Suprapubic skin (tissue), 3 donors: ENCODE measurements at regions not wholly inside any gene's neighbourhood (a gene's known extent, or its start where the extent isn't known, plus 50 kb on each side); places are given as distances from the start of the nearest gene placed in this dataset.

Experiments
- CTCF ChIP-seq, 2 donors: fragments of 200-600 bp in 1 of 2; fragments of 450-650 bp in 1 of 2; sonication (generic) in 1 of 2; IDR thresholded peaks; one replicate each; pipeline ENCODE4 v1.5.1; 2016 to 2019; ENCODE audit warnings: antibody characterized with exemption in 2 of 2, mild to moderate bottlenecking in 1 of 2, moderate library complexity in 1 of 2
- EP300 ChIP-seq: sonication (generic); formaldehyde crosslinking; IDR thresholded peaks from one replicate; pipeline ENCODE4 v1.6.1; 2017; ENCODE audit warnings: antibody characterized with exemption
- POLR2A ChIP-seq, 2 donors: fragments of 450-650 bp; IDR thresholded peaks; one replicate each; pipeline ENCODE4 v1.6.1; 2017; ENCODE audit warnings: antibody characterized with exemption in 2 of 2, mild to moderate bottlenecking in 2 of 2, moderate library complexity in 2 of 2

- TF ChIP-seq CTCF (IDR thresholded peaks at IDR 0.05) (no peak), EP300 (no peak), POLR2A (IDR thresholded peaks at IDR 0.05) (no peak)
These were observed 175.4 kb downstream of the ERMARD start for GRCh38 chr6:169926617-169927417.
